Body of pancreas (tissue), 4 donors: ENCODE measurements at regions not wholly inside any gene's neighbourhood (a gene's known extent, or its start where the extent isn't known, plus 50 kb on each side); places are given as distances from the start of the nearest gene placed in this dataset. TPM values are rescaled to one million over a fixed set of nuclear protein-coding genes. Genes with fewer than 3 reads are reported as not detected.

Experiments
- ATAC-seq: fragments of 150-250 bp; one replicate; pipeline ENCODE4 v1.9.1; 2016
- DNase-seq, 4 donors: peaks; one replicate each; pipeline ENCODE4 v3.0.0-alpha.2; 2019
- H3K27ac ChIP-seq, 4 donors: fragments of 200-600 bp; sonication (generic); 1 replicate in 3 of 4; 2 replicates in 1 of 4; pipeline versions ENCODE4 v1.5.1 to v1.6.1; 2016 to 2019; ENCODE audit warnings: mild to moderate bottlenecking in 1 of 4, mixed read lengths in 1 of 4, moderate library complexity in 1 of 4
- H3K27me3 ChIP-seq, 2 donors: fragments of 200-600 bp; sonication (generic); one replicate each; pipeline ENCODE4 v1.6.0; 2016; ENCODE audit warnings: mild to moderate bottlenecking in 1 of 2
- H3K36me3 ChIP-seq, 2 donors: fragments of 200-600 bp; sonication (generic); replicated peaks in 1 of 2; 2 replicates each; pipeline ENCODE4 v1.5.1; 2016; ENCODE audit warnings: low read depth in 2 of 2; ENCODE audit not compliant: insufficient read depth in 1 of 2
- H3K4me1 ChIP-seq: fragments of 200-600 bp; sonication (generic); one replicate; pipeline ENCODE4 v1.6.0; 2016
- H3K4me3 ChIP-seq, 2 donors: fragments of 200-600 bp; sonication (generic); 1 replicate in 1 of 2; 2 replicates in 1 of 2; pipeline ENCODE4 v1.5.1; 2016 to 2019
- H3K9me3 ChIP-seq, 3 donors: fragments of 200-600 bp; sonication (generic); 1 replicate in 2 of 3; 2 replicates in 1 of 3; pipeline ENCODE4 v1.5.1; 2016
- POLR2A ChIP-seq, 3 donors: fragments of 450-650 bp; IDR thresholded peaks; one replicate each; pipeline ENCODE4 v1.6.1; 2016; ENCODE audit warnings: antibody characterized with exemption in 3 of 3, mild to moderate bottlenecking in 2 of 3
- whole genome bisulfite sequencing, 2 donors: methylation state at CpG; one replicate each; pipeline ENCODE4 v1.1.5; 2017; 5-methylcytosine and 5-hydroxymethylcytosine counted together
- intact Hi-C: fragments of 100-400 bp; cut with DNase I; formaldehyde crosslinking; loops from one replicate; pipeline ENCODE4 v1.15.1; 2023
- small RNA-seq: library from RNA; depleted of rRNA; stranded (forward); fragments of <200 nt; gene quantifications from one replicate; pipeline ENCODE3, GENCODE V24; 2016
- TF ChIP-seq, protein P1 (sequence below), 7 experiments: fragments of 450-650 bp in 4 of 7; fragments of 200-600 bp in 3 of 7; sonication (generic) in 3 of 7; IDR thresholded peaks; one replicate each; pipeline ENCODE4 v1.5.1; 2016 to 2019; ENCODE audit warnings: antibody characterized with exemption in 7 of 7

DNA sequence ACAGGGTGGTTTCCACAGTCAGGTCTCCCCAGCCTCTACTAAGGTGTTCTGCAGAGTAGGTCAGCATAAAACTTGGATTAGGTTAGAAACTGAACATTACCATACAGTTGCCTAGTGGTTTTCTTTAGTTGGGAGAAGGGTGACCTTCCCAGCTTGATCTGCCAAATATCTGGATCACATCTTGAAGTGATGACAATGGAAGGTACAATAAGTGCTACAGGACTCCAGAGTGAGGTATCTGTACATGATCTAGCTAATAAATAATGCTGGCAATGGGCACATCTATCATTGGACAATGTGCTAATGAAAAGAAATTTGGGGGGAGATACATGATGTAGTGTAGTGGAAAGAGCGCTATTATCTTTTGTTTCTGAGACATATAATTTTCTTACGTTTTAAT lies 54.6 kb upstream of the ACVR1 start:
- intact Hi-C loops: no loop called here

DNA sequence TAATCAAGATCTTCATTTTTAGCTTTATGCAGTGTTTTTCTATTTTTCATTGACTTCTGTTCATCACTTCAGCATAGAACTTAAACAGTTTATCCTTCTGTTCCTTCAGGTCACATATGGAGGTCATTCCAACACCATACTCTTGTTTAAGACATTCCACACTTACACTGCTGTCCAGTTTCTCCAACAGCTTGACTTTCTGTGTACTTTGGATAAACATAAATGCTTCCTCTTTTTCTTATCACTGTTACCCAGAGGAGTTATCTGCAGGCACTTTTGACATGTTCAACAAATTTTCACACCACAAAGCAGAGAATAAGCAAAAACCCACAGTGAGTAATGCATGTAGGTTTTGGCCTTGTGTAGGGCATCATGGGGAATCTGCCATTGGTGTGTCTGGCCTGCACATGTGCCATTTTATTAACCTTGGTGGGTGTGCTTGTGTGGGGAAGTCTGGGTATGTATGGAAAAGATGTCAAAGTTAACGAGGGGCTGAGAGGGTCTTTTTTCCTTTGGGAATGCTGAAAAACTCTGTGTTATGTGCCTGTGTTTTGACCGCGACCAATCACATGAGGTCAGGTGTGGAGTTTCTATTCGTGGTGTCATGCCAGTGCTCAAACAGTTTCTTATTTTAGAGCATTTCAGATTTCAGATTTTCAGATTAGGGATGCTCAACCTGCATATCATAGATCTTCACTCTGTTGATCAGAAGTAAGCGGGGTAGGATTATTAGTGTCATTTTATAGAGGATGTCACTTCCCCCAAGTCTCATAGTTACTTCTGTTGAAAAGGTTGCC lies 53.9 kb upstream of the ACVR1 start:
- Histone ChIP-seq H3K9me3 (no peaks in the 10 kb centered on the region), H3K27ac (no peak overlapping the region), H3K27me3 (no peaks in the 10 kb centered on the region), H3K4me1 (no peaks in the 10 kb centered on the region), H3K36me3 (no peaks in the 10 kb centered on the region), H3K4me3 (no peak overlapping the region)
- DNase-seq: no peak
- TF ChIP-seq POLR2A (IDR thresholded peaks at IDR 0.05): no peak
- TF ChIP-seq, protein P1, sequence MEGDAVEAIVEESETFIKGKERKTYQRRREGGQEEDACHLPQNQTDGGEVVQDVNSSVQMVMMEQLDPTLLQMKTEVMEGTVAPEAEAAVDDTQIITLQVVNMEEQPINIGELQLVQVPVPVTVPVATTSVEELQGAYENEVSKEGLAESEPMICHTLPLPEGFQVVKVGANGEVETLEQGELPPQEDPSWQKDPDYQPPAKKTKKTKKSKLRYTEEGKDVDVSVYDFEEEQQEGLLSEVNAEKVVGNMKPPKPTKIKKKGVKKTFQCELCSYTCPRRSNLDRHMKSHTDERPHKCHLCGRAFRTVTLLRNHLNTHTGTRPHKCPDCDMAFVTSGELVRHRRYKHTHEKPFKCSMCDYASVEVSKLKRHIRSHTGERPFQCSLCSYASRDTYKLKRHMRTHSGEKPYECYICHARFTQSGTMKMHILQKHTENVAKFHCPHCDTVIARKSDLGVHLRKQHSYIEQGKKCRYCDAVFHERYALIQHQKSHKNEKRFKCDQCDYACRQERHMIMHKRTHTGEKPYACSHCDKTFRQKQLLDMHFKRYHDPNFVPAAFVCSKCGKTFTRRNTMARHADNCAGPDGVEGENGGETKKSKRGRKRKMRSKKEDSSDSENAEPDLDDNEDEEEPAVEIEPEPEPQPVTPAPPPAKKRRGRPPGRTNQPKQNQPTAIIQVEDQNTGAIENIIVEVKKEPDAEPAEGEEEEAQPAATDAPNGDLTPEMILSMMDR (IDR thresholded peaks at IDR 0.05): no peak
- intact Hi-C loops: no loop called here
- WGBS, 2 donors: 79 to 82% methylated on average over 5 of the region's 5 CpGs
- no peak for ATAC-seq

More for the DNA sequence above, 54.6 kb upstream of the ACVR1 start:
- no peaks in the 10 kb centered on the region for H3K9me3 ChIP-seq
- ATAC-seq (no peak), DNase-seq (no peak)
- H3K27ac ChIP-seq: no peak overlapping the region
- no peaks in the 10 kb centered on the region for H3K4me1 ChIP-seq
- H3K4me3 ChIP-seq: no peak overlapping the region
- no peaks in the 10 kb centered on the region for H3K36me3 ChIP-seq
- H3K27me3 ChIP-seq: no peaks in the 10 kb centered on the region
- no peak for TF ChIP-seq POLR2A (IDR thresholded peaks at IDR 0.05)
- TF ChIP-seq, protein P1 (IDR thresholded peaks at IDR 0.05): no peak
- 48 to 65% methylated on average over 2 of the region's 2 CpGs for WGBS, 2 donors

DNA sequence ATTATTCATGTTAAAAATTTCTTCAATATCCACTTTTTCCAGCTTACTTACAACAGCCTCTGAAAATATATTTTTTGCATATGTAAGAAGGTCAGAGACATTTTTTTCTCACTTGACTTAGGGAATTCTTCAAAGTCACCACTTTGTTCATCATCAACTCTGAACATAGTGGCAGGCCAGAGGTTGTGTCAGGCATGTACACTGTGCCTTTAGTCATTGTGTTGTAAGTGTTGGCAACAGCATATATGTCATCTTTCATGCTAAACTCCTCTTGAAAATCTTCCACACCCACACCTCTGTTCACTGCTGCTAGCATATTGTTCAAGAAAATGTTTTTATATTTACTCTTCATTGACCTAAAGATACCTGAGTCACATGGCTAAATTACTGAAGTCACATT lies 52.2 kb upstream of the ACVR1 start:
- Histone ChIP-seq H3K27ac (no peak overlapping the region), H3K27me3 (no peaks in the 10 kb centered on the region), H3K4me1 (no peaks in the 10 kb centered on the region), H3K9me3 (no peaks in the 10 kb centered on the region), H3K36me3 (no peaks in the 10 kb centered on the region), H3K4me3 (no peak overlapping the region)
- intact Hi-C loops: no loop called here
- DNase-seq (no peak), ATAC-seq (no peak)
- TF ChIP-seq POLR2A (IDR thresholded peaks at IDR 0.05): no peak
- TF ChIP-seq, protein P1 (IDR thresholded peaks at IDR 0.05): no peak

DNA sequence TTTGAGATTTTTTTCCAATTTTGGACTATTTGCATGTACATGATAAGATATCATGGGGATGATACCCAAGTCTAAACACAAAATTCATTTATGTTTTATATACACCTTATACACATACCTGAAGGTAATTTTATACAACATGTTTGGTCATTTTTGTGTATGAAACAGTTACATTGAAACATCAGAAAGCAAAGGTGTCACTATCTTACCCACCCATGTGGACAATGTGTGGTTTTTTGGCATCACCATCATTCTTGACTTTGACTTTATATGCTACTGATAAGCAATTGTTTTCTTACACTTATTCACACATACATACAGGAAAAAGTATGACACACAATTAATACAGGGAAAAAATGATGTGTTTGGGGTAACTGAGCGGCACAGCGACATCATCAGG lies 51.0 kb upstream of the ACVR1 start:
- Histone ChIP-seq H3K4me3 (no peak overlapping the region), H3K27me3 (no peaks in the 10 kb centered on the region), H3K4me1 (no peaks in the 10 kb centered on the region), H3K36me3 (no peaks in the 10 kb centered on the region), H3K27ac (no peak overlapping the region), H3K9me3 (no peaks in the 10 kb centered on the region)
- WGBS, 2 donors: 97 to 100% methylated on average over 2 of the region's 2 CpGs
- DNase-seq (no peak), ATAC-seq (no peak)
- intact Hi-C loops: no loop called here
- TF ChIP-seq POLR2A (IDR thresholded peaks at IDR 0.05): no peak
- TF ChIP-seq, protein P1 (IDR thresholded peaks at IDR 0.05): no peak

Small RNA genes lying in the stretch of these regions (small RNA-seq; reads per million reads assigned to genes)
- not detected for gene RNU6-932P
